B cell (primary cell): ENCODE measurements at regions not wholly inside any gene's neighbourhood (a gene's known extent, or its start where the extent isn't known, plus 50 kb on each side); places are given as distances from the start of the nearest gene placed in this dataset.

Experiments used
- ATAC-seq: fragments of 200-7000 bp; cut with Tn5 transposase; one replicate; pipeline ENCODE4 v1.10.0; 2021; ENCODE audit warnings: low read depth, mild to moderate bottlenecking, moderate number of reproducible peaks, moderate library complexity
- CTCF ChIA-PET: fragments of 350-600 bp; sonication (Branson Sonifier 250); formaldehyde crosslinking; loops from one replicate; lab custom pipeline; 2021; ENCODE audit warnings: antibody characterized with exemption, inconsistent platforms; lab: Charles Lee
- POLR2A ChIA-PET: fragments of 350-600 bp; sonication (Branson Sonifier 250); formaldehyde crosslinking; loops from one replicate; lab custom pipeline; 2021; ENCODE audit warnings: antibody characterized with exemption; lab: Charles Lee
- DNase-seq: peaks from one replicate; pipeline ENCODE4 v3.0.0; 2013
- H2AFZ ChIP-seq: 2 replicates; pipeline ENCODE4 v1.6.1; 2012; ENCODE audit warnings: mild to moderate bottlenecking, low read depth, low read length; ENCODE audit not compliant: insufficient read depth, poor library complexity, severe bottlenecking
- H3K27ac ChIP-seq, 2 donors: 1 replicate in 1 of 2; 2 replicates in 1 of 2; pipeline ENCODE4 v1.5.1; 2012 to 2013; ENCODE audit warnings: low read length in 2 of 2, mild to moderate bottlenecking in 2 of 2, moderate library complexity in 1 of 2
- H3K27me3 ChIP-seq, 4 experiments: fragments of 200-600 bp in 1 of 4; sonication (generic) in 1 of 4; replicated peaks in 1 of 4; 1 replicate in 2 of 4; 2 replicates in 2 of 4; pipeline versions ENCODE4 v1.6.1 to v1.7.0; 2013 to 2016; ENCODE audit warnings: low read length in 3 of 4, mild to moderate bottlenecking in 2 of 4, mixed read lengths in 1 of 4, moderate library complexity in 1 of 4; ENCODE audit not compliant: insufficient read depth in 4 of 4, control insufficient read depth in 3 of 4; ENCODE audit errors: control extremely low read depth in 1 of 4
- H3K36me3 ChIP-seq, 2 experiments: replicated peaks in 1 of 2; 1 replicate in 1 of 2; 2 replicates in 1 of 2; pipeline versions ENCODE4 v1.6.1 to v1.7.1; 2013; ENCODE audit warnings: low read length in 1 of 2; ENCODE audit not compliant: insufficient read depth in 2 of 2, control insufficient read depth in 1 of 2; ENCODE audit errors: control extremely low read depth in 1 of 2, extremely low read depth in 1 of 2
- H3K4me1 ChIP-seq, 2 donors: fragments of 200-600 bp in 1 of 2; sonication (generic) in 1 of 2; 1 replicate in 1 of 2; 2 replicates in 1 of 2; pipeline versions ENCODE4 v1.5.1 to v1.6.1; 2013 to 2017; ENCODE audit warnings: low read length in 2 of 2; ENCODE audit not compliant: control insufficient read depth in 2 of 2, insufficient read depth in 2 of 2
- H3K4me2 ChIP-seq: replicated peaks from 2 replicates; pipeline ENCODE3; 2012; ENCODE audit warnings: mild to moderate bottlenecking, low read depth, low read length; ENCODE audit not compliant: poor library complexity, severe bottlenecking
- H3K4me3 ChIP-seq, 5 experiments: fragments of 200-600 bp in 1 of 5; sonication (generic) in 1 of 5; 1 replicate in 3 of 5; 2 replicates in 2 of 5; pipeline versions ENCODE4 v1.5.1 to v1.7.0; 2011 to 2016; ENCODE audit warnings: low read length in 4 of 5, mild to moderate bottlenecking in 4 of 5, low read depth in 2 of 5, control low read depth in 1 of 5, moderate library complexity in 1 of 5; ENCODE audit not compliant: insufficient read depth in 1 of 5; ENCODE audit errors: control extremely low read depth in 1 of 5, extremely low read depth in 1 of 5
- H3K79me2 ChIP-seq: fragments of 200-600 bp; sonication (generic); one replicate; pipeline ENCODE4 v1.6.0; 2016; ENCODE audit warnings: low read length; ENCODE audit not compliant: control insufficient read depth, insufficient read depth
- H3K9ac ChIP-seq: fragments of 200-600 bp; sonication (generic); 2 replicates; pipeline ENCODE4 v1.6.1; 2017; ENCODE audit warnings: mild to moderate bottlenecking, low read length, moderate library complexity
- H3K9me3 ChIP-seq, 3 donors: one replicate each; pipeline versions ENCODE4 v1.6.1 to v1.7.1; 2013; ENCODE audit warnings: low read length in 2 of 3; ENCODE audit not compliant: control insufficient read depth in 2 of 3, insufficient read depth in 1 of 3; ENCODE audit errors: control extremely low read depth in 1 of 3
- H4K20me1 ChIP-seq: 2 replicates; pipeline ENCODE4 v1.6.0; 2012; ENCODE audit warnings: mild to moderate bottlenecking, low read length; ENCODE audit not compliant: insufficient read depth, control insufficient read depth, poor library complexity, severe bottlenecking
- H3K27ac Mint-ChIP-seq: one replicate; pipeline ENCODE4 v1.8.0; 2021; ENCODE audit warnings: mixed read lengths
- H3K27me3 Mint-ChIP-seq: one replicate; pipeline ENCODE4 v1.8.0; 2021; ENCODE audit warnings: mixed read lengths
- H3K4me1 Mint-ChIP-seq: one replicate; pipeline ENCODE4 v1.8.0; 2021; ENCODE audit warnings: mixed read lengths
- H3K4me3 Mint-ChIP-seq: one replicate; pipeline ENCODE4 v1.8.0; 2021; ENCODE audit warnings: mixed read lengths
- H3K9me3 Mint-ChIP-seq: one replicate; pipeline ENCODE4 v1.8.0; 2022; ENCODE audit warnings: mixed read lengths; ENCODE audit not compliant: insufficient read depth
- EZH2 ChIP-seq: IDR thresholded peaks from 2 replicates; pipeline ENCODE4 v1.6.1; 2012; ENCODE audit warnings: borderline replicate concordance, low read depth, mild to moderate bottlenecking, moderate library complexity, low read length; ENCODE audit not compliant: insufficient read depth, poor library complexity, severe bottlenecking
- WGBS: methylation state at CpG from one replicate; pipeline ENCODE4 v1.1.5; 2013; ENCODE audit warnings: missing lambda C conversion rate; ENCODE audit not compliant: insufficient coverage; 5-methylcytosine and 5-hydroxymethylcytosine counted together
- intact Hi-C: fragments of 100-400 bp; cut with micrococcal nuclease; formaldehyde crosslinking; loops from one replicate; pipeline ENCODE4 v1.10.0; 2022
- TF ChIP-seq, protein P1 (sequence below): fragments of 200-600 bp; IDR thresholded peaks from one replicate; pipeline ENCODE4 v1.8.0; 2022; ENCODE audit warnings: antibody characterized with exemption, mild to moderate bottlenecking

DNA sequence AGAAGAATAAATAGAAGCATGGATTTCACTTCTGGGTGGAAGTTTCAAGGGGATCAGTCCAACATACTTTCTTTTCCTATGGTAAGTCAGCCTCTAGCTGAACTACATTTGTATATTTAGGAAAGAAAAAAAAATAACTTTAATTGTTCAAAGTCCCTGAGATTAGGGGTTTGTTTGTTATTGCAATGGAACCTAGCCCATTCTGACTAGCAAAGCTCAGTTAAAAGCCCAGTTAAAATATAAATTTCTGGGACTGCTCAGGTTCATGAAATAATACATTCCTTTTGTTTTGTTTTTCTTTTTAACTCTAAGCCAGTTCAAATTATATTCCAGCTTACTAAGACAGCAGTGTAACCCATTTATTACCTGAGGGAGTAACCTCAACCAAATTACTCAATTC lies 2069.6 kb upstream of the CELF4 start:
- ChIA-PET POLR2A (no interaction called here), CTCF (no interaction called here)
- Mint-ChIP-seq H3K27me3 (no peaks in the 10 kb centered on the region), H3K4me1 (no peaks in the 10 kb centered on the region), H3K9me3 (no peaks in the 10 kb centered on the region), H3K4me3 (no peak overlapping the region), H3K27ac (no peak overlapping the region)
- intact Hi-C loops: no loop called here
- no peak overlapping the region for H3K9ac ChIP-seq
- no peak overlapping the region for H3K4me2 ChIP-seq
- DNase-seq (no peak), ATAC-seq (no peak)
- H3K27me3 ChIP-seq: no peaks in the 10 kb centered on the region
- H2AFZ ChIP-seq: no peak overlapping the region
- no peaks in the 10 kb centered on the region for H3K79me2 ChIP-seq
- no peaks in the 10 kb centered on the region for H3K4me1 ChIP-seq
- no peak overlapping the region for H3K27ac ChIP-seq
- H3K4me3 ChIP-seq: no peak overlapping the region
- no peaks in the 10 kb centered on the region for H4K20me1 ChIP-seq
- no peaks in the 10 kb centered on the region for H3K36me3 ChIP-seq
- H3K9me3 ChIP-seq: no peaks in the 10 kb centered on the region
- TF ChIP-seq, protein P1, sequence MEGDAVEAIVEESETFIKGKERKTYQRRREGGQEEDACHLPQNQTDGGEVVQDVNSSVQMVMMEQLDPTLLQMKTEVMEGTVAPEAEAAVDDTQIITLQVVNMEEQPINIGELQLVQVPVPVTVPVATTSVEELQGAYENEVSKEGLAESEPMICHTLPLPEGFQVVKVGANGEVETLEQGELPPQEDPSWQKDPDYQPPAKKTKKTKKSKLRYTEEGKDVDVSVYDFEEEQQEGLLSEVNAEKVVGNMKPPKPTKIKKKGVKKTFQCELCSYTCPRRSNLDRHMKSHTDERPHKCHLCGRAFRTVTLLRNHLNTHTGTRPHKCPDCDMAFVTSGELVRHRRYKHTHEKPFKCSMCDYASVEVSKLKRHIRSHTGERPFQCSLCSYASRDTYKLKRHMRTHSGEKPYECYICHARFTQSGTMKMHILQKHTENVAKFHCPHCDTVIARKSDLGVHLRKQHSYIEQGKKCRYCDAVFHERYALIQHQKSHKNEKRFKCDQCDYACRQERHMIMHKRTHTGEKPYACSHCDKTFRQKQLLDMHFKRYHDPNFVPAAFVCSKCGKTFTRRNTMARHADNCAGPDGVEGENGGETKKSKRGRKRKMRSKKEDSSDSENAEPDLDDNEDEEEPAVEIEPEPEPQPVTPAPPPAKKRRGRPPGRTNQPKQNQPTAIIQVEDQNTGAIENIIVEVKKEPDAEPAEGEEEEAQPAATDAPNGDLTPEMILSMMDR: no peak
- no peak for TF ChIP-seq EZH2

- ChIA-PET POLR2A (no interaction called here), CTCF (no interaction called here)
- Histone ChIP-seq H2AFZ (no peak overlapping the region), H3K9ac (no peak overlapping the region), H3K4me1 (no peaks in the 10 kb centered on the region), H3K4me3 (no peak overlapping the region), H3K79me2 (no peaks in the 10 kb centered on the region), H3K27me3 (no peaks in the 10 kb centered on the region), H3K27ac (no peak overlapping the region), H4K20me1 (no peaks in the 10 kb centered on the region), H3K36me3 (no peaks in the 10 kb centered on the region), H3K4me2 (no peak overlapping the region), H3K9me3 (no peaks in the 10 kb centered on the region)
- DNase-seq (no peak), ATAC-seq (no peak)
- H3K9me3 Mint-ChIP-seq: no peaks in the 10 kb centered on the region
- no peaks in the 10 kb centered on the region for H3K27me3 Mint-ChIP-seq
- TF ChIP-seq, protein P1: no peak
- TF ChIP-seq EZH2: no peak
- H3K4me3 Mint-ChIP-seq: no peak overlapping the region
- no peak overlapping the region for H3K27ac Mint-ChIP-seq
- H3K4me1 Mint-ChIP-seq: no peaks in the 10 kb centered on the region
- WGBS: 100% methylated on average over 1 of the region's 5 CpGs
- intact Hi-C loops: no loop called here
Measured at GRCh38 chr18:39627936-39628335, 2062.3 kb upstream of the CELF4 start.
